Stimulated activated CD4-positive, alpha-beta T cell treated with anti-CD3 and anti-CD28 coated beads, Interleukin-1b, Interleukin-23, amount 100 ng/mL, for 1 hour (primary cell): ENCODE measurements at regions not wholly inside any gene's neighbourhood (a gene's known extent, or its start where the extent isn't known, plus 50 kb on each side); places are given as distances from the start of the nearest gene placed in this dataset.
"Not testable (repeated sequence)": the region's sequence is repeated elsewhere in the genome, so short reads cannot be mapped to it uniquely, and the experiment has no call there.

Experiments used
- DNase-seq, 2 donors: peaks; one replicate each; pipeline ENCODE4 v3.0.0-alpha.2; 2020; ENCODE audit warnings: low read depth in 2 of 2

- DNase-seq, result not testable (repeated sequence)
These were observed 62.5 kb upstream of the SEC22B start for GRCh38 chr1:120238867-120239266.

GRCh38 chr1:120233661-120234018, 57.3 kb upstream of the SEC22B start:
- DNase-seq, result not testable (repeated sequence)

DNA sequence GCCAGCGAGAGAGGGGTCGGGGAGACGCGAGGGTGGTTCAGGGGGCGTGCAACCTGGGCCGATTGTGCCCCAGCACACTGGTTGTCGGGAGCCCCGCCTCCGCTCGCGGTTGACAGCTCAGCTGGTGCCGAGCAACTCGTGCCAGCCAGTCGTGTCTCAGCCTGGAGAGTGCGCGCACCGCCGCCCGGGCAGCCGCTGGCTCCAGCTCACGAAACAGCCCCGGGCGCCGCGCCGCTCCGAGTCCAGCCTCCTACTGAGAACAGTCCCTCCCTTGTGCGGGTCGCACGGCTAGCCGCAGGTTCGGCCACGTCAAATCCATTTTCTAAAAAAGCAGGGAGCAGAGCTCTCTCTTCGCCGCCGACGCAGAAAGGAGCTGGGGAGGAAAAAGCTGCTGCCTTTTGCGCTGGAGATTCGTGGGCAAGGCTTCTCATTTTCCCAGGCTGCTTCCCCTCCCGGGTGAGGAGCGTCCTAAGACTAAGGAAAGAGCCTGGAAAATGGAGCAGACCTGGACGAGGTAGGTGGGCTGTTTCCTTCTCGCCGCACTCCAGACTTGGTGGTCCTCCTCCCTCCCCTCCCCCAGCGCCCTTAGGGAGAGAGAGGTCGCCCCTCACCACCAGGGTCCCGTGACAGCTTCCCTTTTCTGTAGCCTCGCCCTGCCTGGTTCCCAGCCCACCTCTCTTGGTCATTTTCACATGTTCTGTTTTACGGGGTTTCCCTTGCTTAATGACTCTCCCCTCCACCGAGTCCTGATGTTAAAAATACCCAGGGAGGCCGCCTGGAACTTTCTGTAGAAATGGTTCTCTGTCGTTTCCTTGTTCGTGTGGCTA, 56.7 kb upstream of the SEC22B start:
- not testable (repeated sequence) for DNase-seq

DNA sequence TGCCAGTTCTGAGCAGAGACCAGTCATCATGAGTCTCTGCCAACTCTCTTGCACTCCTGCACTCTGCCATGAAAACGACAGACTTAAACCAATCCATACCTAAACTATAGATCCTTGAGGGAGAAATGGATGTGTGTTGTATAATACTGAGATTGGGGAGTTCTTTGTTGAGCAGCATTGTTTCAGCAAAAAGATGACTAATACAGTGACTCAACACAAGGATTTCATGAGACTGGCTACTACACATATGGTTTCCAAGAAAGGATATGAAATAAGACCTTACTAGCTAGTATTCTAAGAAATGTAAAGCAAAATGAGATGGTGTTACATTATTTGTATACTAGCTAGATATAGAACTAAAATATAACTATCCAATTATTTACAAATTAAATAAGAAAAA, 53.5 kb upstream of the SEC22B start:
- DNase-seq, result not testable (repeated sequence)
